ENCODE measurements at regions not wholly inside any gene's neighbourhood (a gene's known extent, or its start where the extent isn't known, plus 50 kb on each side); places are given as distances from the start of the nearest gene placed in this dataset.
A peak's percentile ranks its signal among the peaks of the same experiment; 100 is the strongest.

- Histone ChIP-seq H3K27me3 (ENCODE audit: control insufficient read depth, insufficient read depth, low read length) (no peaks in the 10 kb centered on the region), H3K4me3 (ENCODE audit: low read depth, low read length) (no peak overlapping the region), H3K4me1 (ENCODE audit: control insufficient read depth, insufficient read depth, low read length) (no peaks in the 10 kb centered on the region), H3K27ac (ENCODE audit: low read depth, low read length) (no peak overlapping the region; the same call in 1 of the 2 replicates), H3K36me3 (ENCODE audit: control insufficient read depth, insufficient read depth, low read length) (no peaks in the 10 kb centered on the region), H3K9ac (ENCODE audit: low read length) (no peak overlapping the region), H3K9me3 (ENCODE audit: control insufficient read depth, insufficient read depth, low read depth, low read length) (no peaks in the 10 kb centered on the region)
Observed at GRCh38 chr1:238658763-238659162, 727.6 kb upstream of the CHRM3 start.

GRCh38 chr1:238653693-238654321, 732.6 kb upstream of the CHRM3 start:
- Histone ChIP-seq H3K9ac (ENCODE audit: low read length) (no peak overlapping the region), H3K4me1 (ENCODE audit: control insufficient read depth, insufficient read depth, low read length) (peaks cover 5% of the 10 kb centered on the region), H3K36me3 (ENCODE audit: control insufficient read depth, insufficient read depth, low read length) (no peaks in the 10 kb centered on the region), H3K4me3 (ENCODE audit: low read depth, low read length) (no peak overlapping the region), H3K9me3 (ENCODE audit: control insufficient read depth, insufficient read depth, low read depth, low read length) (no peaks in the 10 kb centered on the region), H3K27ac (ENCODE audit: low read depth, low read length) (no peak overlapping the region), H3K27me3 (ENCODE audit: control insufficient read depth, insufficient read depth, low read length) (no peaks in the 10 kb centered on the region)

GRCh38 chr1:238652346-238652968, 733.9 kb upstream of the CHRM3 start:
- Histone ChIP-seq H3K9me3 (ENCODE audit: control insufficient read depth, insufficient read depth, low read depth, low read length) (no peaks in the 10 kb centered on the region), H3K27ac (ENCODE audit: low read depth, low read length) (no peak overlapping the region), H3K4me1 (ENCODE audit: control insufficient read depth, insufficient read depth, low read length) (peaks cover 17% of the 10 kb centered on the region), H3K27me3 (ENCODE audit: control insufficient read depth, insufficient read depth, low read length) (no peaks in the 10 kb centered on the region), H3K36me3 (ENCODE audit: control insufficient read depth, insufficient read depth, low read length) (no peaks in the 10 kb centered on the region), H3K4me3 (ENCODE audit: low read depth, low read length) (no peak overlapping the region), H3K9ac (ENCODE audit: low read length) (no peak overlapping the region)

- H3K27ac ChIP-seq (ENCODE audit: low read depth, low read length): peak overlapping the region; percentile 98
- H3K4me3 ChIP-seq (ENCODE audit: low read depth, low read length): no peak overlapping the region
- no peaks in the 10 kb centered on the region for H3K9me3 ChIP-seq (ENCODE audit: control insufficient read depth, insufficient read depth, low read depth, low read length)
- no peaks in the 10 kb centered on the region for H3K27me3 ChIP-seq (ENCODE audit: control insufficient read depth, insufficient read depth, low read length)
- peaks cover 24% of the 10 kb centered on the region for H3K4me1 ChIP-seq (ENCODE audit: control insufficient read depth, insufficient read depth, low read length)
- no peaks in the 10 kb centered on the region for H3K36me3 ChIP-seq (ENCODE audit: control insufficient read depth, insufficient read depth, low read length)
- H3K9ac ChIP-seq (ENCODE audit: low read length): peak overlapping the region; percentile 66
Observed at GRCh38 chr1:238649200-238649599, 737.2 kb upstream of the CHRM3 start.

GRCh38 chr1:238648751-238649150, 737.6 kb upstream of the CHRM3 start:
- H3K4me3 ChIP-seq (ENCODE audit: low read depth, low read length): no peak overlapping the region
- H3K9me3 ChIP-seq (ENCODE audit: control insufficient read depth, insufficient read depth, low read depth, low read length): no peaks in the 10 kb centered on the region
- H3K9ac ChIP-seq (ENCODE audit: low read length): peak overlapping the region; percentile 66
- peak overlapping the region; percentile 98 for H3K27ac ChIP-seq (ENCODE audit: low read depth, low read length)
- H3K4me1 ChIP-seq (ENCODE audit: control insufficient read depth, insufficient read depth, low read length): peaks cover 24% of the 10 kb centered on the region
- H3K36me3 ChIP-seq (ENCODE audit: control insufficient read depth, insufficient read depth, low read length): no peaks in the 10 kb centered on the region
- H3K27me3 ChIP-seq (ENCODE audit: control insufficient read depth, insufficient read depth, low read length): no peaks in the 10 kb centered on the region

GRCh38 chr1:238648296-238648695, 738.1 kb upstream of the CHRM3 start:
- no peak overlapping the region for H3K4me3 ChIP-seq (ENCODE audit: low read depth, low read length)
- no peaks in the 10 kb centered on the region for H3K36me3 ChIP-seq (ENCODE audit: control insufficient read depth, insufficient read depth, low read length)
- H3K4me1 ChIP-seq (ENCODE audit: control insufficient read depth, insufficient read depth, low read length): peaks cover 24% of the 10 kb centered on the region
- H3K27me3 ChIP-seq (ENCODE audit: control insufficient read depth, insufficient read depth, low read length): no peaks in the 10 kb centered on the region
- H3K9ac ChIP-seq (ENCODE audit: low read length): peak overlapping the region; percentile 66
- no peaks in the 10 kb centered on the region for H3K9me3 ChIP-seq (ENCODE audit: control insufficient read depth, insufficient read depth, low read depth, low read length)
- peak overlapping the region; percentile 98 for H3K27ac ChIP-seq (ENCODE audit: low read depth, low read length)

- Histone ChIP-seq H3K4me3 (ENCODE audit: low read depth, low read length) (no peak overlapping the region), H3K9ac (ENCODE audit: low read length) (peak overlapping the region; percentile 66), H3K9me3 (ENCODE audit: control insufficient read depth, insufficient read depth, low read depth, low read length) (no peaks in the 10 kb centered on the region), H3K36me3 (ENCODE audit: control insufficient read depth, insufficient read depth, low read length) (no peaks in the 10 kb centered on the region), H3K27me3 (ENCODE audit: control insufficient read depth, insufficient read depth, low read length) (no peaks in the 10 kb centered on the region), H3K27ac (ENCODE audit: low read depth, low read length) (peak overlapping the region; percentile 98), H3K4me1 (ENCODE audit: control insufficient read depth, insufficient read depth, low read length) (peaks cover 24% of the 10 kb centered on the region)
Observed at GRCh38 chr1:238647877-238648276, 738.5 kb upstream of the CHRM3 start.

GRCh38 chr1:238642231-238642630, 744.1 kb upstream of the CHRM3 start:
- no peak overlapping the region for H3K4me3 ChIP-seq (ENCODE audit: low read depth, low read length)
- no peaks in the 10 kb centered on the region for H3K36me3 ChIP-seq (ENCODE audit: control insufficient read depth, insufficient read depth, low read length)
- H3K9ac ChIP-seq (ENCODE audit: low read length): no peak overlapping the region
- H3K9me3 ChIP-seq (ENCODE audit: control insufficient read depth, insufficient read depth, low read depth, low read length): no peaks in the 10 kb centered on the region
- no peaks in the 10 kb centered on the region for H3K27me3 ChIP-seq (ENCODE audit: control insufficient read depth, insufficient read depth, low read length)
- H3K4me1 ChIP-seq (ENCODE audit: control insufficient read depth, insufficient read depth, low read length): peaks cover 5% of the 10 kb centered on the region
- no peak overlapping the region for H3K27ac ChIP-seq (ENCODE audit: low read depth, low read length)

- Histone ChIP-seq H3K9me3 (ENCODE audit: control insufficient read depth, insufficient read depth, low read depth, low read length) (no peaks in the 10 kb centered on the region), H3K4me1 (ENCODE audit: control insufficient read depth, insufficient read depth, low read length) (no peaks in the 10 kb centered on the region), H3K27me3 (ENCODE audit: control insufficient read depth, insufficient read depth, low read length) (no peaks in the 10 kb centered on the region), H3K36me3 (ENCODE audit: control insufficient read depth, insufficient read depth, low read length) (no peaks in the 10 kb centered on the region), H3K9ac (ENCODE audit: low read length) (no peak overlapping the region), H3K4me3 (ENCODE audit: low read depth, low read length) (no peak overlapping the region), H3K27ac (ENCODE audit: low read depth, low read length) (no peak overlapping the region)
Observed at GRCh38 chr1:238639861-238640260, 746.5 kb upstream of the CHRM3 start.

- Histone ChIP-seq H3K27me3 (ENCODE audit: control insufficient read depth, insufficient read depth, low read length) (no peaks in the 10 kb centered on the region), H3K9ac (ENCODE audit: low read length) (no peak overlapping the region), H3K36me3 (ENCODE audit: control insufficient read depth, insufficient read depth, low read length) (no peaks in the 10 kb centered on the region), H3K4me1 (ENCODE audit: control insufficient read depth, insufficient read depth, low read length) (no peaks in the 10 kb centered on the region), H3K9me3 (ENCODE audit: control insufficient read depth, insufficient read depth, low read depth, low read length) (peaks cover 4% of the 10 kb centered on the region; the same call in 1 of the 2 replicates), H3K27ac (ENCODE audit: low read depth, low read length) (no peak overlapping the region), H3K4me3 (ENCODE audit: low read depth, low read length) (no peak overlapping the region)
Observed at GRCh38 chr1:238628110-238628509, 737.4 kb upstream of the ZP4 start.

- peaks cover 4% of the 10 kb centered on the region; the same call in 1 of the 2 replicates for H3K9me3 ChIP-seq (ENCODE audit: control insufficient read depth, insufficient read depth, low read depth, low read length)
- H3K27me3 ChIP-seq (ENCODE audit: control insufficient read depth, insufficient read depth, low read length): no peaks in the 10 kb centered on the region
- no peak overlapping the region for H3K27ac ChIP-seq (ENCODE audit: low read depth, low read length)
- no peak overlapping the region for H3K4me3 ChIP-seq (ENCODE audit: low read depth, low read length)
- H3K9ac ChIP-seq (ENCODE audit: low read length): no peak overlapping the region
- no peaks in the 10 kb centered on the region for H3K4me1 ChIP-seq (ENCODE audit: control insufficient read depth, insufficient read depth, low read length)
- no peaks in the 10 kb centered on the region for H3K36me3 ChIP-seq (ENCODE audit: control insufficient read depth, insufficient read depth, low read length)
Observed at GRCh38 chr1:238624776-238625175, 734.1 kb upstream of the ZP4 start.

Data from HUES6 (cell line).